Liver (tissue), 3 donors: ENCODE measurements at regions not wholly inside any gene's neighbourhood (a gene's known extent, or its start where the extent isn't known, plus 50 kb on each side); places are given as distances from the start of the nearest gene placed in this dataset.

ENCODE experiments used
- FOXA1 ChIP-seq: IDR thresholded peaks from 2 replicates; pipeline ENCODE4 v1.6.1; 2016; ENCODE audit warnings: antibody characterized with exemption
- HNF4A ChIP-seq, 2 donors: conservative IDR thresholded peaks; 2 replicates each; pipeline ENCODE4 v1.6.1; 2016; ENCODE audit warnings: antibody characterized with exemption in 2 of 2, mild to moderate bottlenecking in 2 of 2
- JUND ChIP-seq, 2 donors: IDR thresholded peaks; 2 replicates each; pipeline ENCODE4 v1.6.1; 2016; ENCODE audit warnings: antibody characterized with exemption in 2 of 2
- RAD21 ChIP-seq, 2 donors: IDR thresholded peaks; 2 replicates each; pipeline ENCODE4 v1.6.1; 2016; ENCODE audit warnings: antibody characterized with exemption in 2 of 2, mild to moderate bottlenecking in 2 of 2
- TAF1 ChIP-seq: conservative IDR thresholded peaks from 2 replicates; pipeline ENCODE4 v1.6.1; 2016; ENCODE audit warnings: antibody characterized with exemption, mild to moderate bottlenecking
- YY1 ChIP-seq: IDR thresholded peaks from 2 replicates; pipeline ENCODE4 v1.6.1; 2016; ENCODE audit warnings: antibody characterized with exemption, mild to moderate bottlenecking
- TF ChIP-seq, protein P1 (sequence below): fragments of 150-350 bp; IDR thresholded peaks from 2 replicates; pipeline ENCODE4 v1.5.1; 2017; ENCODE audit warnings: improper control_type of control experiment, low read depth, low read length; ENCODE audit not compliant: missing input control
- TF ChIP-seq, protein P2 (sequence below): IDR thresholded peaks from 2 replicates; pipeline ENCODE4 v1.6.1; 2016; ENCODE audit warnings: antibody characterized with exemption
- donor health status: healthy.
- donor health status: healthy.

DNA sequence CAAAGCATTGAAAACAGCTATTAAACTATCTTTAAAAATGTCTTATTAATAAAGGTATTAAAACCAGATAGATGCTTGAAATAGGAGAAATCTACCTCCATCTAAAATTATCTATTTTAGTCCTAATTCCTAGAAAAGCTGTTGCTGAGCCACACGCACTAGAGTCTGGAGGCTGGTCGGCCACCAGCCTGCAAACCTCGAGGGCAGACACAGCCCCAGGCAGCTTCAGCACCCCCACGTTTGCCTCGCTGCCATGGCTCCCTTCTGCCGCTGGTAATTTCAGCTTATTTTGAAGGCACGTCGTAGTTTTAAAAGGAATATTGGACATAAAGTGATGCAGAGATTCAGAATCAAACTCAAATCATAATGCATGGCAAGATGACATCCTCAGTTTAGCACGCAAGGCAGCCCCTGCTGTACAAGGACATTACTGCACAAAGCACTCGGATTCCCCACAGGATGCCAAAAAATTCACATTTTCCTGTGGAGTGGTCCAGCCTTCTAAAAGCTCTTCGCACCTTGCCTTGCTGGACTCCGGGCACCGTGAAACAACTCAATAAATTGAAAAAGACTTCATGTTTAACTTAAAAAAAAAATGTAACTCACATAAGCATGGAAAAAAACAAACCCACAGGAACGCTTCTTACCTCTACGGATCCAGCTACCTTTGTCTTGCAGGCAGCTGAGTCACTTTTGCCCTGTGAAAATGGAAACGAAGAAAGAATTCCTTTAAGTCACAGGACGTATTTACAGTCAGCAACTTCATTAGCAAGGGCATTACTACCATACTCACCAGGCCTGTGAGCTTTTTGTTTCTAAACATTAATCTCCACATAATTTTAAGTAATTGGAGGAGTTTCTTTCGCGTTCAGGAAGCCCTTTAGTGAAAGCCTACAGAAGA, 143.4 kb upstream of the RPS6KA2 start:
- TF ChIP-seq, protein P1, sequence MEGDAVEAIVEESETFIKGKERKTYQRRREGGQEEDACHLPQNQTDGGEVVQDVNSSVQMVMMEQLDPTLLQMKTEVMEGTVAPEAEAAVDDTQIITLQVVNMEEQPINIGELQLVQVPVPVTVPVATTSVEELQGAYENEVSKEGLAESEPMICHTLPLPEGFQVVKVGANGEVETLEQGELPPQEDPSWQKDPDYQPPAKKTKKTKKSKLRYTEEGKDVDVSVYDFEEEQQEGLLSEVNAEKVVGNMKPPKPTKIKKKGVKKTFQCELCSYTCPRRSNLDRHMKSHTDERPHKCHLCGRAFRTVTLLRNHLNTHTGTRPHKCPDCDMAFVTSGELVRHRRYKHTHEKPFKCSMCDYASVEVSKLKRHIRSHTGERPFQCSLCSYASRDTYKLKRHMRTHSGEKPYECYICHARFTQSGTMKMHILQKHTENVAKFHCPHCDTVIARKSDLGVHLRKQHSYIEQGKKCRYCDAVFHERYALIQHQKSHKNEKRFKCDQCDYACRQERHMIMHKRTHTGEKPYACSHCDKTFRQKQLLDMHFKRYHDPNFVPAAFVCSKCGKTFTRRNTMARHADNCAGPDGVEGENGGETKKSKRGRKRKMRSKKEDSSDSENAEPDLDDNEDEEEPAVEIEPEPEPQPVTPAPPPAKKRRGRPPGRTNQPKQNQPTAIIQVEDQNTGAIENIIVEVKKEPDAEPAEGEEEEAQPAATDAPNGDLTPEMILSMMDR: no peak
- TF ChIP-seq RAD21 (IDR thresholded peaks at IDR 0.05) (no peak), TAF1 (no peak), JUND (IDR thresholded peaks at IDR 0.05) (no peak), YY1 (no peak), FOXA1 (no peak), HNF4A (conservative IDR thresholded peaks at IDR 0.05) (no peak)
- TF ChIP-seq, protein P2, sequence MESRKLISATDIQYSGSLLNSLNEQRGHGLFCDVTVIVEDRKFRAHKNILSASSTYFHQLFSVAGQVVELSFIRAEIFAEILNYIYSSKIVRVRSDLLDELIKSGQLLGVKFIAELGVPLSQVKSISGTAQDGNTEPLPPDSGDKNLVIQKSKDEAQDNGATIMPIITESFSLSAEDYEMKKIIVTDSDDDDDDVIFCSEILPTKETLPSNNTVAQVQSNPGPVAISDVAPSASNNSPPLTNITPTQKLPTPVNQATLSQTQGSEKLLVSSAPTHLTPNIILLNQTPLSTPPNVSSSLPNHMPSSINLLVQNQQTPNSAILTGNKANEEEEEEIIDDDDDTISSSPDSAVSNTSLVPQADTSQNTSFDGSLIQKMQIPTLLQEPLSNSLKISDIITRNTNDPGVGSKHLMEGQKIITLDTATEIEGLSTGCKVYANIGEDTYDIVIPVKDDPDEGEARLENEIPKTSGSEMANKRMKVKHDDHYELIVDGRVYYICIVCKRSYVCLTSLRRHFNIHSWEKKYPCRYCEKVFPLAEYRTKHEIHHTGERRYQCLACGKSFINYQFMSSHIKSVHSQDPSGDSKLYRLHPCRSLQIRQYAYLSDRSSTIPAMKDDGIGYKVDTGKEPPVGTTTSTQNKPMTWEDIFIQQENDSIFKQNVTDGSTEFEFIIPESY: no peak
